Liver (tissue), 8 donors: ENCODE measurements at regions not wholly inside any gene's neighbourhood (a gene's known extent, or its start where the extent isn't known, plus 50 kb on each side); places are given as distances from the start of the nearest gene placed in this dataset.

ENCODE experiments used
- DNase-seq: peaks from one replicate; pipeline ENCODE4 v3.0.0-alpha.2; 2017; ENCODE audit warnings: low spot score
- H3K27ac ChIP-seq, 2 donors: one replicate each; pipeline ENCODE4 v1.7.0; 2013; ENCODE audit warnings: inconsistent platforms in 2 of 2, low read length in 2 of 2, control low read depth in 1 of 2, low read depth in 1 of 2, mild to moderate bottlenecking in 1 of 2
- H3K27me3 ChIP-seq, 4 donors: one replicate each; pipeline versions ENCODE4 v1.6.1 to v1.7.0; 2013; ENCODE audit warnings: low read length in 3 of 4, inconsistent platforms in 1 of 4, mild to moderate bottlenecking in 1 of 4, moderate library complexity in 1 of 4; ENCODE audit not compliant: control insufficient read depth in 4 of 4, insufficient read depth in 4 of 4
- H3K36me3 ChIP-seq, 4 donors: one replicate each; pipeline versions ENCODE4 v1.6.1 to v1.7.0; 2013; ENCODE audit warnings: low read length in 3 of 4, mild to moderate bottlenecking in 3 of 4, low read depth in 1 of 4, moderate library complexity in 1 of 4; ENCODE audit not compliant: control insufficient read depth in 4 of 4, insufficient read depth in 3 of 4
- H3K4me1 ChIP-seq, 4 donors: one replicate each; pipeline versions ENCODE4 v1.6.1 to v1.7.0; 2013; ENCODE audit warnings: low read length in 3 of 4, mild to moderate bottlenecking in 3 of 4, moderate library complexity in 1 of 4; ENCODE audit not compliant: control insufficient read depth in 4 of 4, insufficient read depth in 4 of 4
- H3K4me3 ChIP-seq, 3 donors: one replicate each; pipeline versions ENCODE4 v1.6.1 to v1.7.0; 2013; ENCODE audit warnings: low read length in 3 of 3, control low read depth in 1 of 3, low read depth in 1 of 3, mild to moderate bottlenecking in 1 of 3
- H3K9ac ChIP-seq, 2 donors: one replicate each; pipeline ENCODE4 v1.7.0; 2013; ENCODE audit warnings: low read length in 2 of 2, mild to moderate bottlenecking in 2 of 2, moderate library complexity in 2 of 2, control low read depth in 1 of 2, low read depth in 1 of 2
- H3K9me3 ChIP-seq, 4 donors: one replicate each; pipeline versions ENCODE4 v1.6.1 to v1.7.0; 2013; ENCODE audit warnings: low read length in 3 of 4; ENCODE audit not compliant: control insufficient read depth in 4 of 4
- ATF3 ChIP-seq: IDR thresholded peaks from 2 replicates; pipeline ENCODE4 v1.6.1; 2016; ENCODE audit warnings: antibody characterized with exemption
- CTCF ChIP-seq: fragments of 150-350 bp; IDR thresholded peaks from 2 replicates; pipeline ENCODE4 v1.5.1; 2017; ENCODE audit warnings: improper control_type of control experiment, low read depth, low read length; ENCODE audit not compliant: missing input control
- EGR1 ChIP-seq, 2 donors: IDR thresholded peaks; 2 replicates each; pipeline ENCODE4 v1.6.1; 2016 to 2018; ENCODE audit warnings: antibody characterized with exemption in 2 of 2, low read depth in 2 of 2
- FOXA1 ChIP-seq: IDR thresholded peaks from 2 replicates; pipeline ENCODE4 v1.6.1; 2016; ENCODE audit warnings: antibody characterized with exemption
- FOXA2 ChIP-seq: IDR thresholded peaks from 2 replicates; pipeline ENCODE4 v1.6.1; 2016; ENCODE audit warnings: antibody characterized with exemption
- GABPA ChIP-seq, 2 donors: IDR thresholded peaks in 1 of 2; conservative IDR thresholded peaks in 1 of 2; 2 replicates each; pipeline ENCODE4 v1.6.1; 2016; ENCODE audit warnings: antibody characterized with exemption in 2 of 2, mild to moderate bottlenecking in 1 of 2, moderate library complexity in 1 of 2
- HNF4G ChIP-seq: IDR thresholded peaks from 2 replicates; pipeline ENCODE4 v1.6.1; 2016; ENCODE audit warnings: antibody characterized with exemption
- MAX ChIP-seq: IDR thresholded peaks from 2 replicates; pipeline ENCODE4 v1.6.1; 2016; ENCODE audit warnings: antibody characterized with exemption
- NR2F2 ChIP-seq: IDR thresholded peaks from 2 replicates; pipeline ENCODE4 v1.6.1; 2016; ENCODE audit warnings: antibody characterized with exemption
- RAD21 ChIP-seq, 2 donors: IDR thresholded peaks; 2 replicates each; pipeline ENCODE4 v1.6.1; 2016; ENCODE audit warnings: antibody characterized with exemption in 2 of 2, mild to moderate bottlenecking in 2 of 2
- RXRA ChIP-seq, 2 donors: IDR thresholded peaks; 2 replicates each; pipeline ENCODE4 v1.6.1; 2017 to 2018; ENCODE audit warnings: antibody characterized with exemption in 2 of 2, mild to moderate bottlenecking in 1 of 2
- SP1 ChIP-seq: IDR thresholded peaks from 2 replicates; pipeline ENCODE4 v1.6.1; 2018; ENCODE audit warnings: antibody characterized with exemption, mild to moderate bottlenecking
- TAF1 ChIP-seq: conservative IDR thresholded peaks from 2 replicates; pipeline ENCODE4 v1.6.1; 2016; ENCODE audit warnings: antibody characterized with exemption, mild to moderate bottlenecking
- YY1 ChIP-seq: IDR thresholded peaks from 2 replicates; pipeline ENCODE4 v1.6.1; 2016; ENCODE audit warnings: antibody characterized with exemption, mild to moderate bottlenecking
- WGBS: extraction: QIAGEN DNeasy Blood & Tissue Kit; methylation state at CpG from one replicate; pipeline ENCODE4 v1.1.7; 2013; 5-methylcytosine and 5-hydroxymethylcytosine counted together
- TF ChIP-seq, protein P1 (sequence below): IDR thresholded peaks from 2 replicates; pipeline ENCODE4 v1.6.1; 2016; ENCODE audit warnings: antibody characterized with exemption
- TF ChIP-seq, protein P2 (sequence below): IDR thresholded peaks from 2 replicates; pipeline ENCODE4 v1.6.1; 2016; ENCODE audit warnings: antibody characterized with exemption, mild to moderate bottlenecking
- donor health status: healthy.
- donor health status: healthy.
- donor health status: healthy.
- donor health status: healthy.
- donor health status: healthy.

- Histone ChIP-seq H3K9me3 (no peaks in the 10 kb centered on the region), H3K4me3 (no peak overlapping the region), H3K4me1 (no peaks in the 10 kb centered on the region), H3K9ac (no peak overlapping the region), H3K27ac (no peak overlapping the region), H3K27me3 (no peaks in the 10 kb centered on the region), H3K36me3 (no peaks in the 10 kb centered on the region)
- TF ChIP-seq ATF3 (no peak), RAD21 (IDR thresholded peaks at IDR 0.05) (peak in 1 of 2 donors; percentile 38), HNF4G (no peak), EGR1 (IDR thresholded peaks at IDR 0.05; ENCODE audit: low read depth in 2 of 2) (no peak), MAX (no peak), RXRA (IDR thresholded peaks at IDR 0.05) (no peak)
- WGBS = 78% methylated on average over 8 of the region's 8 CpGs
- DNase-seq = no peak
Observed at GRCh38 chr10:125217990-125218675, 57.8 kb upstream of the CTBP2 start.

DNA sequence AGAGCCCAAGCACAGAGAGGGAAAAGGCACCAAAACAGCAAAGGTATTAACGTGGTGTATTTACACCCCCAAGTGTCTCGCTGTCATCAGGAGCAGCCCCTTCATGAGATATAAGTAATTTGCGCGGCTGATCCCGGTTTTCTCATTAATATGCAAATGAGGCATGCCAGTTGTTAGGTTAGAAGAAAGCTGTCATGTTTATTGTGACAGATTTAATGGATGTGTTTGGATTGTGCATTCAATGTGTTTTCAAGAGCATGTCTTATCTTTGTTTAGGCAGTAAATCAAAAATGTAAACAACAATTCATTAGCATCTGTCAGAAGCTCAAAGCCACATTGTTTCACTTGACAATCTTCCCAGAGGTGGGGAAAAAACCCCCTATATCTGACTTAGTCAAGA lies 56.5 kb upstream of the CTBP2 start:
- H3K9ac ChIP-seq = no peak overlapping the region
- no peaks in the 10 kb centered on the region for H3K4me1 ChIP-seq
- H3K27ac ChIP-seq = no peak overlapping the region
- H3K36me3 ChIP-seq = no peaks in the 10 kb centered on the region
- H3K9me3 ChIP-seq = no peaks in the 10 kb centered on the region
- H3K27me3 ChIP-seq = no peaks in the 10 kb centered on the region
- H3K4me3 ChIP-seq = no peak overlapping the region
- no peak for DNase-seq
- 62% methylated on average over 5 of the region's 5 CpGs for WGBS
- TF ChIP-seq, protein P1, sequence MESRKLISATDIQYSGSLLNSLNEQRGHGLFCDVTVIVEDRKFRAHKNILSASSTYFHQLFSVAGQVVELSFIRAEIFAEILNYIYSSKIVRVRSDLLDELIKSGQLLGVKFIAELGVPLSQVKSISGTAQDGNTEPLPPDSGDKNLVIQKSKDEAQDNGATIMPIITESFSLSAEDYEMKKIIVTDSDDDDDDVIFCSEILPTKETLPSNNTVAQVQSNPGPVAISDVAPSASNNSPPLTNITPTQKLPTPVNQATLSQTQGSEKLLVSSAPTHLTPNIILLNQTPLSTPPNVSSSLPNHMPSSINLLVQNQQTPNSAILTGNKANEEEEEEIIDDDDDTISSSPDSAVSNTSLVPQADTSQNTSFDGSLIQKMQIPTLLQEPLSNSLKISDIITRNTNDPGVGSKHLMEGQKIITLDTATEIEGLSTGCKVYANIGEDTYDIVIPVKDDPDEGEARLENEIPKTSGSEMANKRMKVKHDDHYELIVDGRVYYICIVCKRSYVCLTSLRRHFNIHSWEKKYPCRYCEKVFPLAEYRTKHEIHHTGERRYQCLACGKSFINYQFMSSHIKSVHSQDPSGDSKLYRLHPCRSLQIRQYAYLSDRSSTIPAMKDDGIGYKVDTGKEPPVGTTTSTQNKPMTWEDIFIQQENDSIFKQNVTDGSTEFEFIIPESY = no peak
- TF ChIP-seq HNF4G (no peak), SP1 (no peak), CTCF (no peak), FOXA2 (no peak), TAF1 (no peak), NR2F2 (no peak), GABPA (IDR thresholded peaks at IDR 0.05 in 1 of 2, conservative IDR thresholded peaks at IDR 0.05 in 1 of 2) (no peak), RAD21 (IDR thresholded peaks at IDR 0.05) (no peak), YY1 (no peak), FOXA1 (no peak)
- TF ChIP-seq, protein P2, sequence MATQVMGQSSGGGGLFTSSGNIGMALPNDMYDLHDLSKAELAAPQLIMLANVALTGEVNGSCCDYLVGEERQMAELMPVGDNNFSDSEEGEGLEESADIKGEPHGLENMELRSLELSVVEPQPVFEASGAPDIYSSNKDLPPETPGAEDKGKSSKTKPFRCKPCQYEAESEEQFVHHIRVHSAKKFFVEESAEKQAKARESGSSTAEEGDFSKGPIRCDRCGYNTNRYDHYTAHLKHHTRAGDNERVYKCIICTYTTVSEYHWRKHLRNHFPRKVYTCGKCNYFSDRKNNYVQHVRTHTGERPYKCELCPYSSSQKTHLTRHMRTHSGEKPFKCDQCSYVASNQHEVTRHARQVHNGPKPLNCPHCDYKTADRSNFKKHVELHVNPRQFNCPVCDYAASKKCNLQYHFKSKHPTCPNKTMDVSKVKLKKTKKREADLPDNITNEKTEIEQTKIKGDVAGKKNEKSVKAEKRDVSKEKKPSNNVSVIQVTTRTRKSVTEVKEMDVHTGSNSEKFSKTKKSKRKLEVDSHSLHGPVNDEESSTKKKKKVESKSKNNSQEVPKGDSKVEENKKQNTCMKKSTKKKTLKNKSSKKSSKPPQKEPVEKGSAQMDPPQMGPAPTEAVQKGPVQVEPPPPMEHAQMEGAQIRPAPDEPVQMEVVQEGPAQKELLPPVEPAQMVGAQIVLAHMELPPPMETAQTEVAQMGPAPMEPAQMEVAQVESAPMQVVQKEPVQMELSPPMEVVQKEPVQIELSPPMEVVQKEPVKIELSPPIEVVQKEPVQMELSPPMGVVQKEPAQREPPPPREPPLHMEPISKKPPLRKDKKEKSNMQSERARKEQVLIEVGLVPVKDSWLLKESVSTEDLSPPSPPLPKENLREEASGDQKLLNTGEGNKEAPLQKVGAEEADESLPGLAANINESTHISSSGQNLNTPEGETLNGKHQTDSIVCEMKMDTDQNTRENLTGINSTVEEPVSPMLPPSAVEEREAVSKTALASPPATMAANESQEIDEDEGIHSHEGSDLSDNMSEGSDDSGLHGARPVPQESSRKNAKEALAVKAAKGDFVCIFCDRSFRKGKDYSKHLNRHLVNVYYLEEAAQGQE = no peak
